ENCODE measurements at regions not wholly inside any gene's neighbourhood (a gene's known extent, or its start where the extent isn't known, plus 50 kb on each side); places are given as distances from the start of the nearest gene placed in this dataset.
"Not testable (repeated sequence)": the region's sequence is repeated elsewhere in the genome, so short reads cannot be mapped to it uniquely, and the experiment has no call there.

GRCh38 chr6:9136141-9136822 lies 700.9 kb upstream of the SLC35B3 start:
- no peaks in the 10 kb centered on the region for H3K9me3 ChIP-seq
- intact Hi-C loops (cut with DNase I): no loop called here
- TF ChIP-seq CTCF (IDR thresholded peaks at IDR 0.05): no peak
- H3K27me3 ChIP-seq: no peaks in the 10 kb centered on the region
- DNase-seq (ENCODE audit: low spot score in 2 of 2): no peak
- H3K4me1 ChIP-seq: no peaks in the 10 kb centered on the region
- H3K4me3 ChIP-seq: no peak overlapping the region
- no peaks in the 10 kb centered on the region for H3K36me3 ChIP-seq
- H3K27ac ChIP-seq: no peak overlapping the region

- H3K9me3 ChIP-seq: no peaks in the 10 kb centered on the region
- no peaks in the 10 kb centered on the region for H3K27me3 ChIP-seq
- no peak overlapping the region for H3K4me3 ChIP-seq
- H3K27ac ChIP-seq: no peak overlapping the region
- H3K36me3 ChIP-seq: no peaks in the 10 kb centered on the region
- no peaks in the 10 kb centered on the region for H3K4me1 ChIP-seq
- no peak for TF ChIP-seq CTCF (IDR thresholded peaks at IDR 0.05)
- intact Hi-C loops (cut with DNase I): no loop called here
- no peak for DNase-seq (ENCODE audit: low spot score in 2 of 2)
Measured at GRCh38 chr6:9131616-9132015, 696.3 kb upstream of the SLC35B3 start.

GRCh38 chr6:9131201-9131600 lies 695.9 kb upstream of the SLC35B3 start:
- Histone ChIP-seq H3K4me1 (no peaks in the 10 kb centered on the region), H3K9me3 (no peaks in the 10 kb centered on the region), H3K27ac (no peak overlapping the region), H3K27me3 (no peaks in the 10 kb centered on the region), H3K4me3 (no peak overlapping the region), H3K36me3 (no peaks in the 10 kb centered on the region)
- no peak for TF ChIP-seq CTCF (IDR thresholded peaks at IDR 0.05)
- intact Hi-C loops (cut with DNase I): no loop called here
- DNase-seq (ENCODE audit: low spot score in 2 of 2): no peak

- Histone ChIP-seq H3K27me3 (no peaks in the 10 kb centered on the region), H3K27ac (no peak overlapping the region), H3K9me3 (no peaks in the 10 kb centered on the region), H3K36me3 (no peaks in the 10 kb centered on the region), H3K4me3 (no peak overlapping the region), H3K4me1 (no peaks in the 10 kb centered on the region)
- DNase-seq (ENCODE audit: low spot score in 2 of 2): no peak
- TF ChIP-seq CTCF (IDR thresholded peaks at IDR 0.05): no peak
- intact Hi-C loops (cut with DNase I): no loop called here
Measured at GRCh38 chr6:9128970-9129369, 693.6 kb upstream of the SLC35B3 start.

- DNase-seq (ENCODE audit: low spot score in 2 of 2): no peak
- no peak for TF ChIP-seq CTCF (IDR thresholded peaks at IDR 0.05)
- intact Hi-C loops (cut with DNase I): no loop called here
- Histone ChIP-seq H3K9me3 (no peaks in the 10 kb centered on the region), H3K4me1 (no peaks in the 10 kb centered on the region), H3K27ac (no peak overlapping the region), H3K36me3 (no peaks in the 10 kb centered on the region), H3K27me3 (no peaks in the 10 kb centered on the region), H3K4me3 (no peak overlapping the region)
Measured at GRCh38 chr6:9126878-9127560, 691.7 kb upstream of the SLC35B3 start.

GRCh38 chr6:9126034-9126433 lies 690.7 kb upstream of the SLC35B3 start:
- H3K27ac ChIP-seq; DNase-seq (ENCODE audit: low spot score in 2 of 2); H3K4me3 ChIP-seq; H3K4me1 ChIP-seq; intact Hi-C loops (cut with DNase I); H3K36me3 ChIP-seq; H3K9me3 ChIP-seq; H3K27me3 ChIP-seq: not testable (repeated sequence)

Measured in ascending aorta (tissue), 2 donors.